ENCODE measurements at regions not wholly inside any gene's neighbourhood (a gene's known extent, or its start where the extent isn't known, plus 50 kb on each side); places are given as distances from the start of the nearest gene placed in this dataset.

- no peak for DNase-seq
- intact Hi-C loops (cut with DNase I; ENCODE audit: low total_unique reads), result no loop called here
- H3K27me3 ChIP-seq, result no peaks in the 10 kb centered on the region
- H3K4me3 ChIP-seq, result no peak overlapping the region
- TF ChIP-seq CTCF (IDR thresholded peaks at IDR 0.05) (no peak), POLR2A (IDR thresholded peaks at IDR 0.05) (no peak)
- no peaks in the 10 kb centered on the region for H3K4me1 ChIP-seq
- H3K36me3 ChIP-seq, result no peaks in the 10 kb centered on the region
- no peaks in the 10 kb centered on the region for H3K9me3 ChIP-seq
- no peak overlapping the region for H3K27ac ChIP-seq
Measured at GRCh38 chr1:199160521-199161318, 521.9 kb downstream of the PTPRC start.

- intact Hi-C loops (cut with DNase I; ENCODE audit: low total_unique reads), result no loop called here
- TF ChIP-seq CTCF (IDR thresholded peaks at IDR 0.05) (no peak), POLR2A (IDR thresholded peaks at IDR 0.05) (no peak)
- Histone ChIP-seq H3K27me3 (no peaks in the 10 kb centered on the region), H3K9me3 (no peaks in the 10 kb centered on the region), H3K4me3 (no peak overlapping the region), H3K27ac (no peak overlapping the region), H3K36me3 (no peaks in the 10 kb centered on the region), H3K4me1 (no peaks in the 10 kb centered on the region)
- DNase-seq, result no peak
Measured at GRCh38 chr1:199161319-199161680, 522.5 kb downstream of the PTPRC start.

GRCh38 chr1:199161766-199162303 is 523.0 kb downstream of the PTPRC start:
- intact Hi-C loops (cut with DNase I; ENCODE audit: low total_unique reads), result no loop called here
- Histone ChIP-seq H3K27me3 (no peaks in the 10 kb centered on the region), H3K27ac (no peak overlapping the region), H3K4me3 (no peak overlapping the region), H3K9me3 (no peaks in the 10 kb centered on the region), H3K4me1 (no peaks in the 10 kb centered on the region), H3K36me3 (no peaks in the 10 kb centered on the region)
- DNase-seq, result no peak
- TF ChIP-seq POLR2A (IDR thresholded peaks at IDR 0.05), result no peak
- no peak for TF ChIP-seq CTCF (IDR thresholded peaks at IDR 0.05)

GRCh38 chr1:199163267-199163666 is 524.4 kb downstream of the PTPRC start:
- Histone ChIP-seq H3K4me1 (no peaks in the 10 kb centered on the region), H3K4me3 (no peak overlapping the region), H3K9me3 (no peaks in the 10 kb centered on the region), H3K27ac (no peak overlapping the region), H3K36me3 (no peaks in the 10 kb centered on the region), H3K27me3 (no peaks in the 10 kb centered on the region)
- intact Hi-C loops (cut with DNase I; ENCODE audit: low total_unique reads), result no loop called here
- no peak for DNase-seq
- TF ChIP-seq POLR2A (IDR thresholded peaks at IDR 0.05) (no peak), CTCF (IDR thresholded peaks at IDR 0.05) (no peak)

- no peak for DNase-seq
Measured at GRCh38 chr1:199163670-199164069, 524.8 kb downstream of the PTPRC start.

More at GRCh38 chr1:199163670-199164069, 524.8 kb downstream of the PTPRC start:
- Histone ChIP-seq H3K4me1 (no peaks in the 10 kb centered on the region), H3K36me3 (no peaks in the 10 kb centered on the region), H3K9me3 (no peaks in the 10 kb centered on the region), H3K27ac (no peak overlapping the region), H3K27me3 (no peaks in the 10 kb centered on the region), H3K4me3 (no peak overlapping the region)
- TF ChIP-seq CTCF (IDR thresholded peaks at IDR 0.05), result no peak
- TF ChIP-seq POLR2A (IDR thresholded peaks at IDR 0.05), result no peak
- intact Hi-C loops (cut with DNase I; ENCODE audit: low total_unique reads), result no loop called here
